ENCODE measurements at regions not wholly inside any gene's neighbourhood (a gene's known extent, or its start where the extent isn't known, plus 50 kb on each side); places are given as distances from the start of the nearest gene placed in this dataset.
"Not testable (repeated sequence)": the region's sequence is repeated elsewhere in the genome, so short reads cannot be mapped to it uniquely, and the experiment has no call there.

DNA sequence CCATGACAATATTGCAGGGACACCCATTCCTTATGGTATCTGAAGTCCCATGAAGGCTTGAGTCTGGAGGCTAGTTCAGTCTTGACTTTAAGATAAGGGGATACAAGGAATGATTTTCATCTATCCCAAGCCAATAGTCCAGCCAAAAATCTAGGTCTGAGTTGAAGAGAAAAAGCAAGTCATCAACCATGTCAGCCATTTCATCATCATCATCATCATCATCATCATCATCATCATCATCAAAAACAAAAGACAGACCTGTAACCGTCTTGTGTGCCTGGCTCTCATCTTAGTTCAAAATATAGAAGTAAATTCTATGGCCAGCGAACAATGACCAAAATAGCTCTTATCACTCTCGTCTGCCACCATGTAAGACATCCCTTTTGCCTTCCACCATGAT is 59.5 kb upstream of the FAM90A26 start:
- DNase-seq, result not testable (repeated sequence)

- DNase-seq, result not testable (repeated sequence)
These were observed 67.1 kb upstream of the FAM90A26 start for GRCh38 chr4:9103148-9103524.

DNA sequence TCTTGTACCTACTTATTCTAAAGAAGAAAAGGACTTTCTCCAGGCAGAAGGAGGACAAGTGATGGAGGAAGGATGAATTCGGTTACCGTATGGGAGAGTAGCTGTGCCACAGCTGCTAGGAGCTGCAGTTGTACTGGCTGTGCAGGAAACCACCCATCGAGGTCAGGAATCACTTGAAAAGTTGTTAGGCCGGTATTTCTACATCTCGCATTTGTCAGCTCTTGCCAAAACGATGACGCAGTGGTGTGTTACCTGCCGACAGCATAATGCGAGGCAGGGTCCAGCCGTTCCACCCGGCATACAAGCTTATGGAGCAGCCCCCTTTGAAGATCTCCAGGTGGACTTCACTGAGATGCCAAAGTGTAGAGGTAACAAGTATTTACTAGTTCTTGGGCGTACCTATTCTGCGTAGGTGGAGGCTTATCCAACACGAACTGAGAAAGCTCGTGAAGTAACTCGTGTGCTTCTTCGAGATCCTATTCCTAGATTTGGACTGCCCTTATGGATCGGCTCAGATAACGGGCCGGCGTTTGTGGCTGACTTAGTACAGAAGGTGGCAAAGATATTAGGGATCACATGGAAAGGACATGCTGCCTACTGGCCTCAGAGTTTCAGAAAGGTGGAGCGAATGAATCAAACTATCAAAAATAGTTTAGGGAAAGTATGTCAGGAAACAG is 67.6 kb upstream of the FAM90A26 start:
- not testable (repeated sequence) for DNase-seq

- DNase-seq, result not testable (repeated sequence)
These were observed 73.9 kb upstream of the FAM90A26 start for GRCh38 chr4:9096330-9096729.

DNA sequence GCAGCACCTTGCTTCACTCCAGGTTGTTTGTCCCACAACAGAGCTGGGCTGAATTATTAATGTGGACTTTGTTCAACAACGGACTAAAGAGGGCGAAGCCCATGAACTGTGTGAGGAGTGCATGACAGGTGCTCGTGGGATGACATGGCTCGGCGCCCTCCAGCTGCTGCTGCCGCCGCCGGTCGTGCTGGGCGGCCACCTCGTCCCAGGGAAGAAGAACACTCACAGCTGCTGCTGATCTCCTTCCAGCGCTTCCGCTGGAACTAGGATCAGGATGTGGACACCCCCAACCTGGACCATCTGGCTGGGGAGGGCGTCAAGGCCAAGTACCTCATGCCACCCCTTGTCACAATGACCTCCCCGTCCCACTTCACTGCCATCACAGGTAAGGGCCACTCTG is 91.4 kb upstream of the FAM90A26 start:
- not testable (repeated sequence) for DNase-seq

GRCh38 chr4:9076974-9077373 is 93.2 kb upstream of the FAM90A26 start:
- DNase-seq, result not testable (repeated sequence)

GRCh38 chr4:9076486-9076885 is 93.7 kb upstream of the FAM90A26 start:
- not testable (repeated sequence) for DNase-seq

- not testable (repeated sequence) for DNase-seq
These were observed 96.8 kb upstream of the FAM90A26 start for GRCh38 chr4:9073371-9073770.

- not testable (repeated sequence) for DNase-seq
These were observed 97.5 kb upstream of the FAM90A26 start for GRCh38 chr4:9072521-9073220.

GRCh38 chr4:9067923-9068322 is 102.3 kb upstream of the FAM90A26 start:
- not testable (repeated sequence) for DNase-seq

DNA sequence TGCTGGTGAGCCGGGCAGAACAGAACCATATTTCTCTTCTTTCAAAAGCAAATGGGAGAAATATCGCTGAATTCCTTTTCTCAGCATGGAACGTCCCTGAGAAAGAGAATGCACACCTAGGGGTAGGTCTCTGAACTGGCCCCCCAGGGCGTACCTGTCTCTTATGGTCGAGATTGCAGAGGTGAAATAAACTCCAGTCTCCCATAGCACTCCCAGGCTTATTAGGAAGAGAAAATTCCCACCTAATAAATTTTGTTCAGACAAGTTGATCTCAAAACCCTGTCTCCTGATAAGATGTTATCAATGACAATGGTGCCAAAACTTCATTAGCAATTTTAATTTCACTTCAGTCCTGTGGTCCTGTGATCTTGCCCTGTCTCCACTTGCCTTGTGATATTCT is 106.6 kb upstream of the FAM90A26 start:
- DNase-seq, result not testable (repeated sequence)

- DNase-seq, result not testable (repeated sequence)
These were observed 145.3 kb upstream of the FAM90A26 start for GRCh38 chr4:9024866-9025265.

DNA sequence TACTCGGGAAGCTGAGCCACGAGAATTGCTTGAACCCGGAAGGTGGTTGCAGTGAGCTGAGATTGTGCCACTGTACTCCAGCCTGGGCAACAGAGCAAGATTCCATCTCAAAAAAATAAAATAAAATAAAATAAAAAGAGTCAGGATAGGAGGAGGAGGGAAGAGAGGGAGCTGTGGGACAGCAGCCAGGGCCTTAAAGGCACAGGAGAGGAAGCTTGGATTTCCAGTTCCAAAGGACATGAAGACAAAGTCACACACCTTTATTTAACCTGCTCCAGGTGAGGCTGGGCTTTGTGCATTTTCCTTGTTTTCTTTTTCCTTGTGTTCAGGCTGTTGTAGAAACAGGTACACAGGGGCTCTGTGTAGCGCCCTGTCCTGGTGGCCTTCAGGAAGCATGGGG is 138.2 kb upstream of the HMX1 start:
- DNase-seq, result not testable (repeated sequence)

DNA sequence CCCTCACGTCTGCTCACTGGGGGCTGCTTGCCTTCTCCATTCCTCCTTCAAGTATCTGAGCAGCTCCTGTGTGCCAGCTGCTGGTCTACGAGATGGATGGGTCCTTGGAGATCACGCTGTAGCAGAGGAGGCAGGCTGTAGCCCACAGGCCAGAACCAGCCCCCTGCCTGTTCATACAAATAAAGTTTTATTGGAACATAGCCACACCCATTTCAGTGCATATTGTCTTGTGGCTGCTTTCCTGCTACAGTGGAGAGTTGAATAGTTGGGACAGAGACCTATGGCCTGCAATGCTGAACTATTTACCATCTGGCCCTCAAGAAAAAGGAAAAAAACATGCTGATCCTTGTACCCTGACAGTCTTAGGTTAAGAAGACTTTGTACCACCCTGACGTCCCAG is 136.8 kb upstream of the HMX1 start:
- not testable (repeated sequence) for DNase-seq

DNA sequence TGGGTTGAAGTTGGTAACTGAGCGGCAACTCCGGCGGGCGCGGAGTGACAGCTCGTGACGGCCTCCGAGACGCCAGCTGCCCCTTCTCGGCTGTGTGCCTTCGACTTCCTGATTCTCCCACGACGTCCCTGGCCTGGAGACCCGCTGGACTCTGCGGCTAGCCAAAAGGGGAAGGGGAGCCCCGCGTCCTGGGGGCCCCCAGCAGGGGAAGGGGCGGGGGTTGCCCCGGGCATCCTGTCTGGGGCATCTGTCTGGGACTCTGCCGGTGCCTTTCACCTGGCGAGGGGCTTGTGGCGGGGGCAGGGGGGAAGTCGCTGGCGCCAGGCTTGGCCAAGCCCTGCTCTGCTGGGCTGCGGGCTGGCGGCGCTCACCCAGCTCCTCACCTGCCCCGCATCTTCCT is 129.5 kb upstream of the HMX1 start:
- DNase-seq, result not testable (repeated sequence)

- peak; percentile 51 for DNase-seq
These were observed 128.9 kb upstream of the HMX1 start for GRCh38 chr4:9000505-9001001.

DNA sequence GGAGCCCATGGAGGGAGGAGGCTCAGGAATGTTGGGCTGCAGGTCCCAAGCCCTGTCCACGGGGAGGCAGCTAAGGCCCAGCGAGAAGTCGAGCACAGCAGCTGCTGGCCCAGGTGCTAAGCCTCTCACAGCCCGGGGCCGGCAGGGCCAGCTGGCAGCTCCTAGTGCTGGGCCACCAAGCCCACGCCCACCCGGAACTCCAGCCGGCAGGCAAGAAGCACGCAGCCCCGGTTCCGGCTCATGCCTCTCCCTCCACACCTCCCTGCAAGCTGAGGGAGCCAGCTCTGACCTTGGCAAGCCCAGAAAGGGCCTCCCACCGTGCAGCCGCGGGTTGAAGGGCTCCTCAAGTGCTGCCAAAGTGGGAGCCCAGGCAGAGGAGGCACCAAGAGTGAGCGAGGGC is 121.3 kb upstream of the HMX1 start:
- not testable (repeated sequence) for DNase-seq

GRCh38 chr4:8991449-8991848 is 119.8 kb upstream of the HMX1 start:
- DNase-seq, result not testable (repeated sequence)

DNA sequence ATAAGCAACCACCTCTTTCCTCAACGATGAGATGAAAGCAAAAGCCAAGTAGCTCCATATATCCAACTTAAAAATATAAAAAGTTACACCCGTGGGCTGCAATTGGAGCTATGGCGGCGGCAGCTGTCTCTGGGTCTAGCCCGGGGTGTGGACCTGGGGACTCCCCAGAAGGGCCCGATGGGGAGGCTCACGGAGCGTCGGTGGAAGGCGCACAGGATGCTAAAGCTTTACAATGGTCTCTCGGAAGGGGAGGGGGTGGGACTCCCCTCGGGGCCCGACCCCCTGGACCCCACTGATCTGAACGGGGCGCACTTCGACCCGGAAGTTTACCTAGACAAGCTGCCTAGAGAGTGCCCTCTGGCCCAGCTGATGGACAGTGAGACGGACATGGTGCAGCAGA is 118.7 kb upstream of the HMX1 start:
- DNase-seq, result not testable (repeated sequence)

GRCh38 chr4:8985786-8986185 is 114.1 kb upstream of the HMX1 start:
- DNase-seq, result not testable (repeated sequence)

- DNase-seq, result not testable (repeated sequence)
These were observed 113.0 kb upstream of the HMX1 start for GRCh38 chr4:8984641-8985040.

- not testable (repeated sequence) for DNase-seq
These were observed 112.3 kb upstream of the HMX1 start for GRCh38 chr4:8983921-8984320.

GRCh38 chr4:8976466-8977128 is 105.0 kb upstream of the HMX1 start:
- DNase-seq, result not testable (repeated sequence)

- not testable (repeated sequence) for DNase-seq
These were observed 101.0 kb upstream of the HMX1 start for GRCh38 chr4:8972635-8973034.

All from stimulated activated CD4-positive, alpha-beta T cell treated with anti-CD3 and anti-CD28 coated beads, Interleukin-12 subunit alpha, Interleukin-12 subunit beta, amount 100 ng/mL, for 4 hours (primary cell).